Sciatic nerve (tissue), 2 donors: ENCODE measurements at regions not wholly inside any gene's neighbourhood (a gene's known extent, or its start where the extent isn't known, plus 50 kb on each side); places are given as distances from the start of the nearest gene placed in this dataset.
"Not testable (repeated sequence)": the region's sequence is repeated elsewhere in the genome, so short reads cannot be mapped to it uniquely, and the experiment has no call there.

Experiments used
- ATAC-seq: fragments of 200-7000 bp; cut with Tn5 transposase; one replicate; pipeline ENCODE4 v1.9.1; 2020; ENCODE audit warnings: mild to moderate bottlenecking, moderate library complexity
- DNase-seq: peaks from one replicate; pipeline ENCODE4 v3.0.0-alpha.2; 2020; ENCODE audit warnings: low spot score
- intact Hi-C: fragments of 100-400 bp; cut with DNase I; formaldehyde crosslinking; loops from one replicate; pipeline ENCODE4 v1.14.2; 2022
- donor health status: DM: no; HTN: no; CAD: no.
- donor health status: DM: no; HTN: no; CAD: no.

DNA sequence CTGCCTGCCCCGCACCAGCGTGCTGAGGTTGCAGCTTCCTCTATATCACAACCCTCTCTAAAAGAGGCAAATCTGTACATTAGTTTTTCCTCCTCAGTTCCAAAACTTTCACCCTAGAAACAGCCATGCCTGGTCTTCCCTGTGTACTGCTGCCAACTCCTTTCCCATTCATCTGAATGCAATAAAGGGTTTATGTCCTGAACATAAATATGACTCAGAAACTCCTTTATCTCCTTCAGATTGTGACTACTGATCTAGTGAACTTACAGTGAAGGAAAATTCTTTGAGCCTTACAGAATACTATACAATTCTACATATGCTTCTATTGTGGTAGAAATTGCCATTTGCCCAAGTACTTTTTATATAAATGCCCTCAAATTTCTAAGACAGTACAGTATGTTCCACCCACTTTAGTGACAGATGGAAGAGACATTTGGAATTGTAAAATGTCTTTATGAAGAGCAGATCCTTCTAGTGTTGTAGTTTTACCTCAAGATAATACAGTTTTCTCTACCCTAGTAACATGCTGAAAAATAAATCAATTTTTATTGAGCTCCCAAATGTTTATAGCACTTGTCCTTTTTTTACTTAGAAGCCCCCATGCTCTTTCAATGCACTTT, 345.1 kb upstream of the SNX7 start:
- DNase-seq, result no peak
- intact Hi-C loops, result no loop called here
- ATAC-seq, result no peak

GRCh38 chr1:98315309-98315708, 346.2 kb upstream of the SNX7 start:
- ATAC-seq, result no peak
- intact Hi-C loops, result no loop called here
- DNase-seq, result no peak

DNA sequence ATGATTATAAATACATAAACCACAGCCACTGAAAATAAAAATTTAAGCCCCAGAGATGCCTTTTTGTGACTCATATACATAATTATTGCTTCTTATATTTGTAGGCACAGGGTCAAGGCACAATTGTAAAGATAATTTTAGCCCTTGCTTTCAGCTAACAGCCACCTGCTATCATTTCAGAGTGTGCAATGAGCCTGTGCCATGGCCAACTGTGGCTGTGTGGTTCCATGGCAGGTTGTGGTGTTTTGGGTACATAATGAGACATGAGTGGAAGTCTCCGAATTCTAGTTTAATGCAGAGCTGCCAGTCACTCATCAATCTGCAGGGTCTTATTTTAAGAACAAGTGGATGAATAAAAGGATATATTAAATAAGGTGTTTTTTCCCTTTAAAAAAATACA, 346.9 kb upstream of the SNX7 start:
- intact Hi-C loops, result no loop called here
- ATAC-seq, result no peak

GRCh38 chr1:98306517-98307089, 354.9 kb upstream of the SNX7 start:
- DNase-seq (no peak), ATAC-seq (no peak)
- intact Hi-C loops, result no loop called here

More for the DNA sequence above, 346.9 kb upstream of the SNX7 start:
- no peak for DNase-seq

- ATAC-seq (no peak), DNase-seq (no peak)
- intact Hi-C loops, result no loop called here
These were observed 356.2 kb upstream of the SNX7 start for GRCh38 chr1:98305362-98305761.

DNA sequence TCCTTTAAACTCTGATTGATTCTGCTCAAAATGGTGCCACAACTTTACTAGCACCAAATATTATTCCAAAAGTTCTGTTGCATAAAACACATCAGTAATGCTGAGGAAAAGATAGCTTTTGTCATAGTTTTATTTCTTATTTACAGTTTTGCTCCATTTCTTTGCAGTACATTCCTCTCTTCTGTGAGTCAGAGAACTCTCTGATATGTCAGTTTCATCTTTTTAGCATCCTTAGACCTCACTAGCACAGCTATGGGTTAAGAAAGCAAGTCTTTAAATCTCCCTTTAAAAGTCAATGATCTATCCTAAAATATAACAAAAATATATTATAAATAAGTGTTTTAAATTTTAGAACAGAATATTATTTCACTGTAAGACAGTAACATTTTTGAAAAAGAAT, 356.6 kb upstream of the SNX7 start:
- DNase-seq (no peak), ATAC-seq (no peak)
- intact Hi-C loops, result no loop called here

- ATAC-seq, result no peak
- intact Hi-C loops, result no loop called here
These were observed 361.7 kb upstream of the SNX7 start for GRCh38 chr1:98299861-98300260.

GRCh38 chr1:98299313-98299712, 362.2 kb upstream of the SNX7 start:
- intact Hi-C loops, result no loop called here
- ATAC-seq, result no peak
- DNase-seq, result no peak

More at GRCh38 chr1:98299861-98300260, 361.7 kb upstream of the SNX7 start:
- no peak for DNase-seq

GRCh38 chr1:98298319-98298718, 363.2 kb upstream of the SNX7 start:
- intact Hi-C loops, result no loop called here
- no peak for ATAC-seq

DNA sequence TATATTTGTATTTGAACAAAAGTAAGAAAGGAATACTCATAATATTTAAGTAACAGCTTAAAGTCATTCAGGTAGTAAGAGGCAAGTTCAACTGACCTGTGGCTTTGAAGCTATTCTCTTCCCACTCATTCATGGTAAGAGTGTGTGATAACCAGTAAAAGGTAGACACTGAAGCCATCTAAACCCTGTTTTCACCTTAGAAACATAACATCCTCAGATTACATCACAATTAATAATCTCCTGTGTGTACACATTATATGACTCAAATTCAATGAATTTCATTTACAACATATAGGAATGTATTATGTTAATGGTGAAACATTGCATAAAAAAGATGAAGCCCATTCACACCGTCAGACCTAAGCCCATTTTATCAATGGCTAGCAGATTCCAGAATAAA, 364.8 kb upstream of the SNX7 start:
- DNase-seq, result no peak
- intact Hi-C loops, result no loop called here

More at GRCh38 chr1:98298319-98298718, 363.2 kb upstream of the SNX7 start:
- DNase-seq, result no peak

DNA sequence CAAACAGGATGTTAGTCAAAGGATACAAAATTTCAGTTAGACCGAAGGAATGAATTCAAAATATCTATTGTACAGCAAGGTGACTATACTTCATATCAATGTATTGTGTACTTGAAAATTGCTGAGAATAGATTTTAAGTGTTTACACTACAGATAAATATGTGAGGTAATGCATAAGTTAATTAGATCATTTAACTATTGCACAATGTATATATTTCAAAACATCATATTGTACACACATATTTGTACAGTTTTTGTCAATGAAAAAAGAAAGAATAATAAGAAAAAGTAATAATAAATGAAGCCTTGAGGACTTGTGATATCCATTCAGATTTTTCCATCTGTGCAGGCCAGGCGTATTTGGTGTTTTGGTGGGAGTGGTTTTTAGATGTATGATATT, 367.4 kb upstream of the SNX7 start:
- DNase-seq (no peak), ATAC-seq (no peak)
- intact Hi-C loops, result no loop called here

More for the DNA sequence above, 364.8 kb upstream of the SNX7 start:
- no peak for ATAC-seq

GRCh38 chr1:98292994-98293393, 368.5 kb upstream of the SNX7 start:
- intact Hi-C loops, result no loop called here
- ATAC-seq (no peak), DNase-seq (no peak)

DNA sequence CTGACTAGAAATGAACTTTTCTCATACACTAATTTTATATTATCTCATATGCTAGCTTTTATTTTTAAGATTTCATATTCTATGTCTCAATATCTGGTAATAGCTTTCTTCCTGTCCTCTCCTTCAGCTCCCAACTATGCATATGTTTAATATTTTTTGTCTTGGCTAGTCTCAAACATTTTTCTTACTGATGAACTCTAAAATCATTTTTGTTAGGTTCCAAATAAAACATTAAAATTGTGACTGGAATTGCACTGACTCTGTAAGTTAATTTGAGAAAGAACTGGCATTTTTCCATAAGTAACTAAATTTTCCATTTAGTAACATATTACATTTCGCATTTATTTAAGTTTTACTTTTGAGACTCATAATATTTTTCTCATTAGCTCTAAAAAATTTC, 368.5 kb upstream of the DPYD start:
- DNase-seq, result no peak
- intact Hi-C loops, result no loop called here
- ATAC-seq, result no peak

DNA sequence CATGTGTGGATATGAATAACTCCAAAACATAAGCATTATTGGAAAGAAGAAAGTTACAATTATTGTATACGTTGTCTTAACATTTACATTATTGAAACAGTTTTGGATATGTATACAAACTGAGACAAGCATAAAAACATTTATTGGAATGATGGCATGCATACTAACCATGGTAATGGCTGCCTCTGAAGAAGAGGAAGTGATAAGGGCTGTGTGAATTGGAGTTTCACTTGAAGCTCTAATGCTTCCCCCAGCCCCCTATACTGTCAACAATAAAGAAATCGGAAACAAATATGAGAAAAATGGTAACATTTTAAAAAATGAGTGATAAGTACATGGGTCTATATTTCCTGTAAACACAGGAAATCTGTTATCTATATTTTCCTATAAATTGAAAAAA, 367.7 kb upstream of the DPYD start:
- no peak for DNase-seq
- ATAC-seq, result no peak
- intact Hi-C loops, result no loop called here

DNA sequence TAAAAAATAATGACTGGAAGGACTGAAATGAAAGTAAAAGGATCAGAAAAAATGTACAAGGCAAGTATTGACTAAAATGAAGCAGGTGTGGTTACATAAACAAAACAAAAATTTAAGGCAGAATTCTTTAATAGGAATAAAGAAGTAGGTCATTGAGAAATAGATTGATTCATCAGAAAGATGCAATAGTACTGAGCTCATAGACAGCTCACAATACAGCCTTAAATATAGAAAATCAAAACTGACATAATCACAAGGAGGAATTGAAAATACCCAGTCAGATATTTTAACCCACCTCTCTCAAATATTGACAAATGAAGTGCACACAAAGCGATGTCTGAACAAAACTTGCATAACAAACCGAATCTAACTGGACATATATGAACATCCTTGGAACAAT, 366.8 kb upstream of the DPYD start:
- ATAC-seq (no peak), DNase-seq (no peak)
- intact Hi-C loops, result no loop called here

- no peak for DNase-seq
- intact Hi-C loops, result no loop called here
- ATAC-seq, result no peak
These were observed 365.8 kb upstream of the DPYD start for GRCh38 chr1:98286656-98287055.

GRCh38 chr1:98285286-98285685, 364.5 kb upstream of the DPYD start:
- intact Hi-C loops, ATAC-seq, DNase-seq: not testable (repeated sequence)

- ATAC-seq, result no peak
- intact Hi-C loops, result no loop called here
- DNase-seq, result no peak
These were observed 359.2 kb upstream of the DPYD start for GRCh38 chr1:98280049-98280448.

DNA sequence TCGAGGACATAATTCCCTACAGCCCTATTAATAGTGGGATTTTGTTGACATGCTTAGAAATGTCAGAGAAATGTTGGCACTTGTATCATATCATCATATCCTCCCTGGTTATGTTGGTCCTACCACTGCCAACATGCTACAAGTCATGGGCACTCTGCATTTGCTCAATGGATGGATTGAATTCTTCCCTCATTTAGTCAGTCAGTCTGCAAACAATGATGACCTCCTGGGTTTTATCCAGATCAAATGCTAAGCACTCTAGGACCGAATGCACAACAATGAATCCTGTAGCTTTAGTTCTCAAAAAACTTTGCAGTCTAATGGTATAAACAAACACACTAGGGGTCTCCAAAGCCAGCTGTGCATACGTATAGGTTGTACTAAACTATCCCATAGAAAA, 357.2 kb upstream of the DPYD start:
- intact Hi-C loops, result no loop called here
- ATAC-seq (no peak), DNase-seq (no peak)

DNA sequence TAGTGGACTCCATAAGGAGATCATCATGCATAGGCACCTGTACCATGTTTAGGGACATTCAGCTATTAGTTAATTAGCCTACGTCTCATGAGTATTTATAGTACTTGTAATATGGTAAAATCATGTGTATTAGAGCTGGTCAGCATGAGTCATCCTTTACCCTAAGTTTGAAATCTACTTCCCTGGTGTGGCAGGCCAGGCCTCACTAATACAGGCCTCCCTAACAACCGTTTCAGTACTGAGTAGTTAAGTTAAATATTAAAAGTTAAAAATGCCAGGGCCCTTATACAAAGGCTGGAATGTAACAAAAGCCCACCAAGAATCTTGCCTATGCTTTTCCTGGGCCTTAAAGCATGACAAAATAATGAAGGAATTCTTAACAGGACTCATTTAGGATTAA, 356.3 kb upstream of the DPYD start:
- ATAC-seq, result no peak
- intact Hi-C loops, result no loop called here
- no peak for DNase-seq

DNA sequence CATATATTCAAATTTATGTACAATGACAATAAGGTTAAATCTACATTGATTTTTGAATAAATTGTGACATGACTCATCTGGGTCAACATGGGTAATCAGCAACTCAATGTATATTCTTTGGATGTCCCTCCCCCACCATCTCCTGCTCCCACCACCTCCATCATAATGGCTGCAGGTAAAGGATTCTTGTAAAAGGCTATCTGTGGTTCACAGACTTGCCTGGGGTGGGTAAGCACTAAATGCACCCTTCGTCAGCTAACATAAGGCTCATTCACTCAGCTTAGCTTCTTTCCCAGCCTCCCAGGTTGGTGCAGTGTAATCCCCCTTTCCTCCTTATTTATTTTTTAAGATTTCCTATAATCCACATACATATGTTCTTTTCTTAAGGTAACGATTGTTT, 355.7 kb upstream of the DPYD start:
- intact Hi-C loops, result no loop called here
- DNase-seq (no peak), ATAC-seq (no peak)
